HCT116 (cell line): ENCODE measurements at regions not wholly inside any gene's neighbourhood (a gene's known extent, or its start where the extent isn't known, plus 50 kb on each side); places are given as distances from the start of the nearest gene placed in this dataset.
A peak's percentile ranks its signal among the peaks of the same experiment; 100 is the strongest.

Experiments
- EZH2 ChIP-seq: fragments of 200-600 bp; sonication (generic); IDR thresholded peaks from 2 replicates; pipeline ENCODE4 v1.6.1; 2017; ENCODE audit warnings: antibody characterized with exemption, mixed run types
- EZH2phosphoT487 ChIP-seq: fragments of 200-600 bp; IDR thresholded peaks from 2 replicates; pipeline ENCODE4 v1.6.1; 2018; ENCODE audit warnings: antibody characterized with exemption, borderline replicate concordance
- POLR2AphosphoS5 ChIP-seq: IDR thresholded peaks from 2 replicates; pipeline ENCODE4 v1.6.1; 2011; ENCODE audit warnings: mild to moderate bottlenecking, low read depth, low read length, moderate library complexity
- ZFX ChIP-seq: fragments of 450-650 bp; IDR thresholded peaks from 2 replicates; pipeline ENCODE4 v1.6.1; 2017
- TF ChIP-seq, protein P1 (sequence below), 3 experiments: fragments of 200-600 bp in 1 of 3; sonication (generic) in 1 of 3; IDR thresholded peaks in 2 of 3; conservative IDR thresholded peaks in 1 of 3; 2 replicates each; pipeline ENCODE4 v1.5.1; 2012 to 2017; ENCODE audit warnings: low read depth in 2 of 3, low read length in 2 of 3, antibody characterized with exemption in 1 of 3, borderline replicate concordance in 1 of 3, control low read depth in 1 of 3, mild to moderate bottlenecking in 1 of 3, mixed read lengths in 1 of 3, mixed run types in 1 of 3, moderate library complexity in 1 of 3; ENCODE audit not compliant: insufficient read depth in 1 of 3

DNA sequence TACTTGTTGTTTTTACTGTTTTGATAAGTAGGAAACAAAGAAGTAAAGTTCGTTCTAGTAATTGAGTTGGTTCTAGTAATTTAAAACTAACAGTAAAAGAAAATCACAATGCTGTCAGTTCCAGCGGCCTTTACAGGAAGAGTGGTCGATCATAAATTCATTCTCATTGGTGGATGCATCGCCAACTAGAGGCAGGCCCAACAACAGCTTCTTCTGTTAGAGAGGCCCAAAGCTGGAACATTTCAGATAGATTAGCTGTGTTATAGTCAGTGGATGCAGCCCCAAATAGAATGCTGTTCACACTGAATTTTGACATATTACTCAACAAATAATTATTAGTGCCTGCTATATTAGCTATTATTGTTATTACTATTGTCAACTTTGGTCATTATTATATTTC lies 80.8 kb downstream of the ARRDC3 start:
- TF ChIP-seq ZFX (no peak), EZH2 (no peak), EZH2phosphoT487 (no peak), POLR2AphosphoS5 (no peak)
- TF ChIP-seq, protein P1, sequence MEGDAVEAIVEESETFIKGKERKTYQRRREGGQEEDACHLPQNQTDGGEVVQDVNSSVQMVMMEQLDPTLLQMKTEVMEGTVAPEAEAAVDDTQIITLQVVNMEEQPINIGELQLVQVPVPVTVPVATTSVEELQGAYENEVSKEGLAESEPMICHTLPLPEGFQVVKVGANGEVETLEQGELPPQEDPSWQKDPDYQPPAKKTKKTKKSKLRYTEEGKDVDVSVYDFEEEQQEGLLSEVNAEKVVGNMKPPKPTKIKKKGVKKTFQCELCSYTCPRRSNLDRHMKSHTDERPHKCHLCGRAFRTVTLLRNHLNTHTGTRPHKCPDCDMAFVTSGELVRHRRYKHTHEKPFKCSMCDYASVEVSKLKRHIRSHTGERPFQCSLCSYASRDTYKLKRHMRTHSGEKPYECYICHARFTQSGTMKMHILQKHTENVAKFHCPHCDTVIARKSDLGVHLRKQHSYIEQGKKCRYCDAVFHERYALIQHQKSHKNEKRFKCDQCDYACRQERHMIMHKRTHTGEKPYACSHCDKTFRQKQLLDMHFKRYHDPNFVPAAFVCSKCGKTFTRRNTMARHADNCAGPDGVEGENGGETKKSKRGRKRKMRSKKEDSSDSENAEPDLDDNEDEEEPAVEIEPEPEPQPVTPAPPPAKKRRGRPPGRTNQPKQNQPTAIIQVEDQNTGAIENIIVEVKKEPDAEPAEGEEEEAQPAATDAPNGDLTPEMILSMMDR (IDR thresholded peaks at IDR 0.05 in 2 of 3, conservative IDR thresholded peaks at IDR 0.05 in 1 of 3; ENCODE audit: borderline replicate concordance in 1 of 3, insufficient read depth in 1 of 3, low read depth in 2 of 3, low read length in 2 of 3): peak in 2 of 3 experiments; percentile 31 to 39; a peak in 2 of 6 replicates
